Mesodermal cell (in vitro differentiated cells): ENCODE measurements at regions not wholly inside any gene's neighbourhood (a gene's known extent, or its start where the extent isn't known, plus 50 kb on each side); places are given as distances from the start of the nearest gene placed in this dataset.

Experiments used
- H3K27ac ChIP-seq: 2 replicates; pipeline ENCODE4 v1.7.0; 2013; ENCODE audit warnings: mild to moderate bottlenecking, low read depth, low read length, moderate library complexity; ENCODE audit not compliant: severe bottlenecking
- H3K36me3 ChIP-seq: 2 replicates; pipeline ENCODE4 v1.7.1; 2013; ENCODE audit warnings: mild to moderate bottlenecking, low read length, moderate library complexity; ENCODE audit not compliant: control insufficient read depth, insufficient read depth
- H3K4me1 ChIP-seq: one replicate; pipeline ENCODE4 v1.7.1; 2013; ENCODE audit warnings: mild to moderate bottlenecking, low read length; ENCODE audit not compliant: insufficient read depth, control insufficient read depth, poor library complexity, severe bottlenecking
- H3K4me3 ChIP-seq: 2 replicates; pipeline ENCODE4 v1.7.0; 2013; ENCODE audit warnings: low read length, control low read depth, mild to moderate bottlenecking; ENCODE audit not compliant: insufficient read depth, poor library complexity, severe bottlenecking; ENCODE audit errors: extremely low read depth
- H3K9me3 ChIP-seq: 2 replicates; pipeline ENCODE4 v1.7.1; 2013; ENCODE audit warnings: mild to moderate bottlenecking, low read length, moderate library complexity; ENCODE audit not compliant: control insufficient read depth
- WGBS, 2 experiments: methylation state at CpG; one replicate each; pipeline ENCODE4 v1.1.5; 2013; ENCODE audit warnings: missing lambda C conversion rate in 2 of 2; ENCODE audit not compliant: insufficient coverage in 2 of 2; 5-methylcytosine and 5-hydroxymethylcytosine counted together

DNA sequence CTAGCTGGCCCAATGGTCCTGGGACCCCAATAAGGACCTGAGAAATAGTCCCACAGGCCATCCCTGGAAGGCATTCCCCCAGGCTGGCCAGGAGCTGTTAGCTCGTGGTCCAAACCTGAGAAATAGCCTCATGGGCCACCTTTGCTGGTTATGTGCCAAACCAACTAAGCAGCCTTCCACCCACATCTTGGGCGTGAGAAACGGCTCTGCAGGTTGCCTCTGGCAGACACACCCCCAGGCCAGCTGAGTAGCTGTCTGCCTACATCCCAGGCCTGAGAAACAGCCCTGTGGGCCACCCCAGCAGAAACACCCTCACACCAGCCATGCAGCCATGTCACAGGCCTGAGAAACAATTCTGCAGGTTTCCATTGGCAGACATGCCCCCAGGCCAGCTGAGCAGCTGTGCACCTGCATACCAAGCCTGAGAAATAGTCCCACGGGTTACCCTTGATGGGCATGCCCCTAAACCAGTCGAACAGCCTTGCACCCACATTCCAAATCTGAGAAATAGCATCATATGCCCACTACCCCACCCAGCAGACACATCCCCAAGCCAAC lies 567.8 kb upstream of the ID4 start:
- no peak overlapping the region for H3K27ac ChIP-seq
- H3K9me3 ChIP-seq = no peaks in the 10 kb centered on the region
- H3K4me1 ChIP-seq = no peaks in the 10 kb centered on the region
- H3K4me3 ChIP-seq = no peak overlapping the region
- H3K36me3 ChIP-seq = no peaks in the 10 kb centered on the region
- WGBS, 2 experiments = 48 to 84% methylated on average over 3 to 5 of the region's 5 CpGs

DNA sequence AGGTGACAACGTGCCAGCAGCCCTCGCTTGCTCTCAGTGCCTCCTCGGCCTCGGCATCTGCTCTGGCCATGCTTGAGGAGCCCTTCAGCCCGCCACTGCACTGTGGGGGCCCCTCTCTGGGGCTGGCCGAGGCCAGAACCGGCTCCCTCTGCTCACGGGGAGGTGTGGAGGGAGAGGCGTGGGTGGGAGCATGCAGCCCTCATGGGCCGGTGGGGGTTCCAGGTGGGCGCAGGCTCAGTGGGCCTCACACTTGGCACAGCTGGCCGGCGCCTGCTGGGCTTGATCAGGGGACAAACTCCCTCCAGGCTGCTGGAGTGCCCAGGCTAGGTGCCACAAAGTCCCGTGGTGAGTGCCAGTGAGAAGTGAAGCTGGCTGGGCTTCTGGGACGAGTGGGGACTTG lies 566.6 kb upstream of the ID4 start:
- Histone ChIP-seq H3K4me3 (no peak overlapping the region), H3K9me3 (no peaks in the 10 kb centered on the region), H3K4me1 (no peaks in the 10 kb centered on the region), H3K36me3 (no peaks in the 10 kb centered on the region), H3K27ac (no peak overlapping the region)
- WGBS, 2 experiments = 87 to 92% methylated on average over 9 to 10 of the region's 15 CpGs

DNA sequence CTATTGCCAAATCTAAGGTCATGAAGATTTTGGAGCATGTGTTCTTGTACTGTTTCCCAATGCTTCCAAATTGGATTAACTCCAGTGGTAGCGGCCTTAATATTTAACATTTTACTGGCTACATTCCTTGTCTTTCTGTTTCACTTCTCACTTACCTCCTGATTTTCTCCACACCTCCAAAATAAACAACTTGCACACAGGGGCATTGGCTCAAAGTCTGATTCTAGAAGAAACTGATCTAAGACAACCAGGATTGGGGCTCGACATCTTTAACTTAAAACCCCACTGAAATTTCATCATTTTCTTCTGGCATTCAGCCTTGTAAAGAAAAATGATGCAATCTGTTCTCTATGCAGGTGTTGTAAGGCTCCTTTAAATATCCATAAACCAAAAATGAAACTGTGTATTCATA lies 557.9 kb upstream of the ID4 start:
- no peaks in the 10 kb centered on the region for H3K4me1 ChIP-seq
- 38 to 90% methylated on average over 1 to 2 of the region's 2 CpGs for WGBS, 2 experiments
- no peaks in the 10 kb centered on the region for H3K36me3 ChIP-seq
- no peaks in the 10 kb centered on the region for H3K9me3 ChIP-seq
- H3K4me3 ChIP-seq = no peak overlapping the region
- no peak overlapping the region for H3K27ac ChIP-seq

DNA sequence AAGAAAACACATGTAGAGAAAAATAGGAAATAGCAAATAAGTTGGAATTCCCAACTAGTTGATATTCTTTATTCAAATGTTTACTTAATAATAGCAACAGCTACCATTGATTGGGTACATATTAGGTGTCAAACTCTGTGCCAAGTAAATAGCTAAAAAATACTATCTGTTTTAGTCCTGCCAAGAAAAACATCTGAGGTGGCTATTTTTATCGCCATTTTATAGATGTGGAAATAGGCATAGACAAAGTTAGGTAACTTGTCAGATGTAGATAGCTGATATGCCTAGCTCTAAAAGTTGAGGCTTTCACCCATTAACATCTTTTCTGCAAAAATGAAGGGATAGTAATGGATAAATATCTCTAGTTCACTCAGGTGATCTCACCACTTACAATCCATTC lies 549.2 kb upstream of the ID4 start:
- Histone ChIP-seq H3K4me1 (no peaks in the 10 kb centered on the region), H3K36me3 (no peaks in the 10 kb centered on the region), H3K27ac (no peak overlapping the region), H3K4me3 (no peak overlapping the region), H3K9me3 (no peaks in the 10 kb centered on the region)
- no CpG with 5 or more reads among the region's 1 CpG for WGBS, 2 experiments

GRCh38 chr6:19289457-19289856 lies 547.7 kb upstream of the ID4 start:
- Histone ChIP-seq H3K9me3 (no peaks in the 10 kb centered on the region), H3K4me3 (no peak overlapping the region), H3K4me1 (no peaks in the 10 kb centered on the region), H3K36me3 (no peaks in the 10 kb centered on the region), H3K27ac (no peak overlapping the region)

GRCh38 chr6:19297880-19298279 lies 539.3 kb upstream of the ID4 start:
- Histone ChIP-seq H3K27ac (no peak overlapping the region), H3K9me3 (peaks cover 3% of the 10 kb centered on the region), H3K4me1 (peaks cover 4% of the 10 kb centered on the region), H3K4me3 (no peak overlapping the region), H3K36me3 (no peaks in the 10 kb centered on the region)
- no CpG with 5 or more reads among the region's 4 CpGs for WGBS, 2 experiments

GRCh38 chr6:19298421-19298820 lies 538.7 kb upstream of the ID4 start:
- Histone ChIP-seq H3K27ac (no peak overlapping the region), H3K4me1 (peaks cover 4% of the 10 kb centered on the region), H3K4me3 (no peak overlapping the region), H3K36me3 (no peaks in the 10 kb centered on the region), H3K9me3 (peaks cover 3% of the 10 kb centered on the region)
- WGBS, 2 experiments = 67% methylated on average over 1 of the region's 2 CpGs; no CpG with 5 or more reads in 1 of the 2 experiments

DNA sequence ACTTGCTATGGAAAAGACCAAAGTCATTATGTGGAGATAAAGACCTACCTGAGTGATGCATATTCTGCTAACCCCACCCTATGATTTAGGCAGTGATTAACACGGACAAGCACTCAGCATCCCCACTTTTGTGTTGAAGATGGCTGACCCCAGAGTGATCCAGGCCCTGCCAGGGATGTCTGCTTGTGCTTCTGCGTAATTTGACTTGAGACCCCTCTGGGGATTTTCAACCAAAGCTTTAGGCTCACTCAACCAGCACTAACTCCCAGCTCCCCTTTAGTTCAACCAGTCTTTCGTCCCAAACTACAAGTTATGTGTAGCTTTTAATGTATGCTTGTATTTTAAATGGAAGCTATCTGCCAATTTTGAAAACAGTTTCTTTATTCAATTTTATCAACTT lies 538.0 kb upstream of the ID4 start:
- Histone ChIP-seq H3K36me3 (no peaks in the 10 kb centered on the region), H3K9me3 (peaks cover 3% of the 10 kb centered on the region), H3K27ac (no peak overlapping the region), H3K4me1 (peaks cover 4% of the 10 kb centered on the region), H3K4me3 (no peak overlapping the region)
- WGBS, 2 experiments = 56% methylated on average over 1 of the region's 3 CpGs; no CpG with 5 or more reads in 1 of the 2 experiments

- 67 to 70% methylated on average over 2 of the region's 2 CpGs for WGBS, 2 experiments
- H3K9me3 ChIP-seq = peaks cover 3% of the 10 kb centered on the region
- H3K4me1 ChIP-seq = peaks cover 4% of the 10 kb centered on the region
- H3K36me3 ChIP-seq = no peaks in the 10 kb centered on the region
- no peak overlapping the region for H3K27ac ChIP-seq
- no peak overlapping the region for H3K4me3 ChIP-seq
Measured at GRCh38 chr6:19301980-19302379, 535.2 kb upstream of the ID4 start.

- WGBS, 2 experiments = 93 to 100% methylated on average over 2 to 4 of the region's 5 CpGs
Measured at GRCh38 chr6:19303383-19303782, 533.8 kb upstream of the ID4 start.

GRCh38 chr6:19309661-19310060 lies 527.5 kb upstream of the ID4 start:
- Histone ChIP-seq H3K9me3 (peaks cover 3% of the 10 kb centered on the region), H3K4me1 (peaks cover 13% of the 10 kb centered on the region), H3K4me3 (no peak overlapping the region), H3K27ac (no peak overlapping the region), H3K36me3 (no peaks in the 10 kb centered on the region)
- 71 to 100% methylated on average over 1 of the region's 1 CpG for WGBS, 2 experiments

More at GRCh38 chr6:19303383-19303782, 533.8 kb upstream of the ID4 start:
- Histone ChIP-seq H3K4me3 (no peak overlapping the region), H3K9me3 (peaks cover 3% of the 10 kb centered on the region), H3K27ac (no peak overlapping the region), H3K36me3 (no peaks in the 10 kb centered on the region), H3K4me1 (peaks cover 4% of the 10 kb centered on the region)
